Tibial artery (tissue), 4 donors: ENCODE measurements at regions not wholly inside any gene's neighbourhood (a gene's known extent, or its start where the extent isn't known, plus 50 kb on each side); places are given as distances from the start of the nearest gene placed in this dataset.

Experiments used
- DNase-seq, 2 donors: peaks; one replicate each; pipeline ENCODE4 v3.0.0-alpha.2; 2019
- H3K27ac ChIP-seq, 2 donors: fragments of 200-600 bp; sonication (generic) in 1 of 2; 1 replicate in 1 of 2; 2 replicates in 1 of 2; pipeline ENCODE4 v1.5.1; 2018 to 2019; ENCODE audit warnings: mild to moderate bottlenecking in 1 of 2
- H3K27me3 ChIP-seq, 2 donors: fragments of 200-600 bp; sonication (generic) in 1 of 2; one replicate each; pipeline versions ENCODE4 v1.5.1 to v1.6.0; 2016 to 2019
- H3K36me3 ChIP-seq, 3 donors: fragments of 200-600 bp; sonication (generic) in 2 of 3; one replicate each; pipeline ENCODE4 v1.5.1; 2016 to 2019; ENCODE audit warnings: mild to moderate bottlenecking in 2 of 3
- H3K4me1 ChIP-seq, 4 donors: fragments of 200-600 bp; sonication (generic) in 2 of 4; 1 replicate in 3 of 4; 2 replicates in 1 of 4; pipeline ENCODE4 v1.5.1; 2016 to 2019
- H3K4me3 ChIP-seq, 2 donors: fragments of 200-600 bp; sonication (generic) in 1 of 2; 1 replicate in 1 of 2; 2 replicates in 1 of 2; pipeline ENCODE4 v1.5.1; 2018 to 2019; ENCODE audit warnings: mild to moderate bottlenecking in 2 of 2
- H3K9me3 ChIP-seq, 3 donors: fragments of 200-600 bp; sonication (generic) in 1 of 3; one replicate each; pipeline ENCODE4 v1.5.1; 2016 to 2019
- intact Hi-C: fragments of 100-400 bp; cut with DNase I; formaldehyde crosslinking; loops from one replicate; pipeline ENCODE4 v1.15.0; 2023; ENCODE audit warnings: low total_unique reads
- TF ChIP-seq, protein P1 (sequence below), 2 experiments: fragments of 200-600 bp in 1 of 2; fragments of 450-650 bp in 1 of 2; IDR thresholded peaks; one replicate each; pipeline ENCODE4 v1.5.1; 2017 to 2019; ENCODE audit warnings: antibody characterized with exemption in 2 of 2, mild to moderate bottlenecking in 1 of 2, moderate library complexity in 1 of 2

GRCh38 chr7:46230298-46230989, 309.4 kb upstream of the IGFBP3 start:
- H3K4me1 ChIP-seq, result peaks cover 0 to 3% (median 0%) of the 10 kb centered on the region in 4 donors
- DNase-seq, result no peak
- intact Hi-C loops, result no loop called here

GRCh38 chr7:46229409-46229808, 308.3 kb upstream of the IGFBP3 start:
- Histone ChIP-seq H3K4me3 (no peak overlapping the region), H3K4me1 (peaks cover 0 to 13% (median 2%) of the 10 kb centered on the region in 4 donors), H3K27me3 (no peaks in the 10 kb centered on the region), H3K9me3 (no peaks in the 10 kb centered on the region), H3K27ac (no peak overlapping the region), H3K36me3 (no peaks in the 10 kb centered on the region)
- intact Hi-C loops, result no loop called here
- TF ChIP-seq, protein P1, sequence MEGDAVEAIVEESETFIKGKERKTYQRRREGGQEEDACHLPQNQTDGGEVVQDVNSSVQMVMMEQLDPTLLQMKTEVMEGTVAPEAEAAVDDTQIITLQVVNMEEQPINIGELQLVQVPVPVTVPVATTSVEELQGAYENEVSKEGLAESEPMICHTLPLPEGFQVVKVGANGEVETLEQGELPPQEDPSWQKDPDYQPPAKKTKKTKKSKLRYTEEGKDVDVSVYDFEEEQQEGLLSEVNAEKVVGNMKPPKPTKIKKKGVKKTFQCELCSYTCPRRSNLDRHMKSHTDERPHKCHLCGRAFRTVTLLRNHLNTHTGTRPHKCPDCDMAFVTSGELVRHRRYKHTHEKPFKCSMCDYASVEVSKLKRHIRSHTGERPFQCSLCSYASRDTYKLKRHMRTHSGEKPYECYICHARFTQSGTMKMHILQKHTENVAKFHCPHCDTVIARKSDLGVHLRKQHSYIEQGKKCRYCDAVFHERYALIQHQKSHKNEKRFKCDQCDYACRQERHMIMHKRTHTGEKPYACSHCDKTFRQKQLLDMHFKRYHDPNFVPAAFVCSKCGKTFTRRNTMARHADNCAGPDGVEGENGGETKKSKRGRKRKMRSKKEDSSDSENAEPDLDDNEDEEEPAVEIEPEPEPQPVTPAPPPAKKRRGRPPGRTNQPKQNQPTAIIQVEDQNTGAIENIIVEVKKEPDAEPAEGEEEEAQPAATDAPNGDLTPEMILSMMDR (IDR thresholded peaks at IDR 0.05), result no peak
- DNase-seq, result no peak

More at GRCh38 chr7:46230298-46230989, 309.4 kb upstream of the IGFBP3 start:
- Histone ChIP-seq H3K36me3 (no peaks in the 10 kb centered on the region), H3K4me3 (no peak overlapping the region), H3K27ac (no peak overlapping the region), H3K27me3 (no peaks in the 10 kb centered on the region), H3K9me3 (no peaks in the 10 kb centered on the region)
- TF ChIP-seq, protein P1 (IDR thresholded peaks at IDR 0.05), result no peak

DNA sequence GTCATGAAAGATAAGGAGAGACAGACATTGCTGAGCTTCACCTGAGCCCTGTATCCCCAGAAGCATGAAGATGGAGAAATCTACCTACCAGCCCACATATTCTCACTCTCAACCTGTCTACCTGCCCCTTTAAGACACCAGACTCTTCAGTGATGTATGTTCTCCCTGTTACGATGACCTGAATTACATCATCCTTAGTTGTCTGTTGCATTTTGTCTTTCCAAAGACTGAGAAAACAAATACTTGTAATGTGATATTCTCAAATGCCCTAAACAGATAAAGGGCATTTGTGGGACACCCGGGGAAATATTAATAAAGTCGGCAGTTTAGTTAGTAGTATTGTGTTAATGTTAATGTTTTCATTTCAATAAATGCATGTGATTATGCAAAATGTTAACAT, 305.8 kb upstream of the IGFBP3 start:
- DNase-seq, result no peak
- intact Hi-C loops, result no loop called here
- Histone ChIP-seq H3K4me1 (peaks cover 0 to 16% (median 2%) of the 10 kb centered on the region in 4 donors), H3K4me3 (no peak overlapping the region), H3K9me3 (no peaks in the 10 kb centered on the region), H3K36me3 (no peaks in the 10 kb centered on the region), H3K27me3 (no peaks in the 10 kb centered on the region), H3K27ac (no peak overlapping the region)
- TF ChIP-seq, protein P1 (IDR thresholded peaks at IDR 0.05), result no peak

DNA sequence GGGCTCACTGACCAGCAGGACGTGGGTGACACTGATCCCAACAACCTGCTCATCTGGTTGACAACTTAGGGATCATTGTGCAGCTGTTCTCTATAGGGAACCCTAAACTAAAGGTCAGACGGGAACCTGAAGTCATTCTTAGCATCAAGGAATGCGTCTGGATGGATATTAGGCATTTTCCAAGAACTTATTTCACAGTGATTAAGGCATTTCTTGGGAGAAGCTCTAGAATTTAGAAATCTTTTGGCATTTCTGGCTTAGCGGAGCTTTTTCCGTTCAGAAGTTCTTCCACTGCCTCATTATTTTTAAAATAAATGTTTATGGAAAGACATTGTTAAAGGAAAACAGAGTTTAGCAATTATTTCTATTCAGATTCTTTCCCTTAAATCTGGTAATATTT, 303.3 kb upstream of the IGFBP3 start:
- no peak for DNase-seq
- Histone ChIP-seq H3K4me1 (peaks cover 0 to 16% (median 2%) of the 10 kb centered on the region in 4 donors), H3K27me3 (no peaks in the 10 kb centered on the region), H3K27ac (no peak overlapping the region), H3K36me3 (no peaks in the 10 kb centered on the region), H3K4me3 (no peak overlapping the region), H3K9me3 (no peaks in the 10 kb centered on the region)
- intact Hi-C loops, result no loop called here
- TF ChIP-seq, protein P1 (IDR thresholded peaks at IDR 0.05), result no peak

GRCh38 chr7:46220066-46220630, 299.1 kb upstream of the IGFBP3 start:
- intact Hi-C loops, result no loop called here
- Histone ChIP-seq H3K4me3 (no peak overlapping the region), H3K27ac (no peak overlapping the region), H3K27me3 (no peaks in the 10 kb centered on the region), H3K36me3 (no peaks in the 10 kb centered on the region), H3K4me1 (peaks cover 0 to 11% (median under 1%) of the 10 kb centered on the region in 4 donors), H3K9me3 (no peaks in the 10 kb centered on the region)
- TF ChIP-seq, protein P1 (IDR thresholded peaks at IDR 0.05), result no peak
- no peak for DNase-seq
